Activated T-helper 1 cell treated with anti-CD3 and anti-CD28 coated beads, Interleukin-12 subunit alpha, Interleukin-12 subunit beta, Interleukin-2, Interleukin-4 antibody, amounts not matched to agents 30 ng/mL and 10 ng/mL and 1 ng/mL, durations not matched to agents 14 hours and 24 hours and 36 hours (primary cell): ENCODE measurements at regions not wholly inside any gene's neighbourhood (a gene's known extent, or its start where the extent isn't known, plus 50 kb on each side); places are given as distances from the start of the nearest gene placed in this dataset.

Experiments used
- DNase-seq: peaks from one replicate; pipeline ENCODE4 v3.0.0; 2021; ENCODE audit warnings: low spot score
- H3K27ac Mint-ChIP-seq: one replicate; pipeline ENCODE4 v1.8.0; 2021; ENCODE audit warnings: mild to moderate bottlenecking, mixed read lengths
- H3K27me3 Mint-ChIP-seq: one replicate; pipeline ENCODE4 v1.8.0; 2022; ENCODE audit warnings: mild to moderate bottlenecking, moderate library complexity, mixed read lengths; ENCODE audit not compliant: insufficient read depth
- H3K36me3 Mint-ChIP-seq: one replicate; pipeline ENCODE4 v1.8.0; 2021; ENCODE audit warnings: low read depth, mixed read lengths
- H3K4me1 Mint-ChIP-seq: one replicate; pipeline ENCODE4 v1.8.0; 2021; ENCODE audit warnings: low read depth, mixed read lengths
- H3K4me3 Mint-ChIP-seq: one replicate; pipeline ENCODE4 v1.8.0; 2021; ENCODE audit warnings: mild to moderate bottlenecking, moderate library complexity, mixed read lengths
- H3K9me3 Mint-ChIP-seq: one replicate; pipeline ENCODE4 v1.8.0; 2021; ENCODE audit warnings: mixed read lengths
- intact Hi-C: fragments of 100-400 bp; cut with micrococcal nuclease; formaldehyde crosslinking; loops from one replicate; pipeline ENCODE4 v1.15.1; 2024

GRCh38 chr2:19043893-19044292 is 314.5 kb downstream of the OSR1 start:
- Mint-ChIP-seq H3K27me3 (no peaks in the 10 kb centered on the region), H3K9me3 (no peaks in the 10 kb centered on the region), H3K4me1 (no peaks in the 10 kb centered on the region), H3K36me3 (no peaks in the 10 kb centered on the region), H3K4me3 (no peak overlapping the region), H3K27ac (no peak overlapping the region)
- no peak for DNase-seq
- intact Hi-C loops, result no loop called here

GRCh38 chr2:19041434-19042041 is 316.9 kb downstream of the OSR1 start:
- no peaks in the 10 kb centered on the region for H3K9me3 Mint-ChIP-seq
- H3K4me1 Mint-ChIP-seq, result no peaks in the 10 kb centered on the region
- no peaks in the 10 kb centered on the region for H3K36me3 Mint-ChIP-seq
- DNase-seq, result no peak
- intact Hi-C loops, result no loop called here
- no peaks in the 10 kb centered on the region for H3K27me3 Mint-ChIP-seq
- no peak overlapping the region for H3K27ac Mint-ChIP-seq
- no peak overlapping the region for H3K4me3 Mint-ChIP-seq

GRCh38 chr2:19038071-19039015 is 320.1 kb downstream of the OSR1 start:
- Mint-ChIP-seq H3K4me3 (no peak overlapping the region), H3K9me3 (no peaks in the 10 kb centered on the region), H3K4me1 (no peaks in the 10 kb centered on the region), H3K27me3 (no peaks in the 10 kb centered on the region), H3K27ac (no peak overlapping the region), H3K36me3 (no peaks in the 10 kb centered on the region)
- intact Hi-C loops, result no loop called here
- no peak for DNase-seq

GRCh38 chr2:19036091-19036490 is 322.3 kb downstream of the OSR1 start:
- DNase-seq, result no peak
- Mint-ChIP-seq H3K9me3 (no peaks in the 10 kb centered on the region), H3K4me1 (no peaks in the 10 kb centered on the region), H3K36me3 (no peaks in the 10 kb centered on the region), H3K4me3 (no peak overlapping the region), H3K27ac (no peak overlapping the region), H3K27me3 (no peaks in the 10 kb centered on the region)
- intact Hi-C loops, result no loop called here

GRCh38 chr2:19035238-19035637 is 323.2 kb downstream of the OSR1 start:
- intact Hi-C loops, result no loop called here
- H3K4me3 Mint-ChIP-seq, result no peak overlapping the region
- DNase-seq, result no peak
- H3K36me3 Mint-ChIP-seq, result no peaks in the 10 kb centered on the region
- no peaks in the 10 kb centered on the region for H3K27me3 Mint-ChIP-seq
- H3K4me1 Mint-ChIP-seq, result no peaks in the 10 kb centered on the region
- H3K27ac Mint-ChIP-seq, result no peak overlapping the region
- H3K9me3 Mint-ChIP-seq, result no peaks in the 10 kb centered on the region

DNA sequence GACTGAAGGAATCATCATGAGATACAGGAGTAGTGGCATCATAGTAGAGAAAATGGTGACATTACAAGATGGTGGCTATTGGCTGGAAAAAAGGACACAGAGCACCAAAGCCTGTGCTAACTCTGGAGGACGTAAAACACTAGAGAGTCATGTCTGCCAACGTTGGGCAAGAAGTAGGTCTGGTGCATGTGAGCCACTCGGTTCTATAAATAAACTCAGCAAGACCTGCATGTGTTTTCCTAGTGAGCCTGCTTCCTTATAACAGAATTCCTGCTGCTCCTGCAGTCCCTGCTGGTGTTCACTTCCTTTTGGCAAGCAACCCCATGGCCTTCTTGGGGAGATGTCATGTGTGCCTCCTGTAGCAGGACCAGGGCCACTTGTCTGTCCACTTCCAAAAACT is 325.2 kb downstream of the OSR1 start:
- DNase-seq, result no peak
- Mint-ChIP-seq H3K27me3 (no peaks in the 10 kb centered on the region), H3K4me3 (no peak overlapping the region), H3K9me3 (no peaks in the 10 kb centered on the region), H3K36me3 (no peaks in the 10 kb centered on the region), H3K27ac (no peak overlapping the region), H3K4me1 (no peaks in the 10 kb centered on the region)
- intact Hi-C loops, result no loop called here

GRCh38 chr2:19031642-19032041 is 326.8 kb downstream of the OSR1 start:
- no peak for DNase-seq
- Mint-ChIP-seq H3K9me3 (no peaks in the 10 kb centered on the region), H3K4me1 (no peaks in the 10 kb centered on the region), H3K4me3 (no peak overlapping the region), H3K36me3 (no peaks in the 10 kb centered on the region), H3K27me3 (no peaks in the 10 kb centered on the region), H3K27ac (no peak overlapping the region)
- intact Hi-C loops, result no loop called here

DNA sequence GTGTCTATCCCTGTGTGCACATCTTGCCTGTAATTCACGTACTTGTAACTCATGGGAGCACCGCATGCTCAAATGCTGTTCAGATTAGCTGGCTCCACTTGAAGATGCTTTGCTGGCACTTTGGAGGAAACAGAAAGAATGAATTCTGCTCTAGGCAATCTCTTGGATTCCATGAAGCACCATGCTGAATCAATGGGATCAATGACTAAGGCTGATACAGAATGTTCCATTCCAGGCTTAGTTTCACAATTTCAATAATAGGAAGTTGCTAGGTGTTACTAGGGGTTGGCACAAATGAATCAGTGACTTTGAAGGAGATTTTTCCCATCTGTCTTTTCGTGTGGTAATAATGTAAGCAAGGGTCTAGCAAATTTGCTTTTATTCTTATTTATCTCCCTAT is 328.8 kb downstream of the OSR1 start:
- H3K36me3 Mint-ChIP-seq, result no peaks in the 10 kb centered on the region
- H3K4me3 Mint-ChIP-seq, result no peak overlapping the region
- H3K27me3 Mint-ChIP-seq, result no peaks in the 10 kb centered on the region
- H3K9me3 Mint-ChIP-seq, result no peaks in the 10 kb centered on the region
- H3K27ac Mint-ChIP-seq, result no peak overlapping the region
- no peak for DNase-seq
- H3K4me1 Mint-ChIP-seq, result no peaks in the 10 kb centered on the region
- intact Hi-C loops, result no loop called here

DNA sequence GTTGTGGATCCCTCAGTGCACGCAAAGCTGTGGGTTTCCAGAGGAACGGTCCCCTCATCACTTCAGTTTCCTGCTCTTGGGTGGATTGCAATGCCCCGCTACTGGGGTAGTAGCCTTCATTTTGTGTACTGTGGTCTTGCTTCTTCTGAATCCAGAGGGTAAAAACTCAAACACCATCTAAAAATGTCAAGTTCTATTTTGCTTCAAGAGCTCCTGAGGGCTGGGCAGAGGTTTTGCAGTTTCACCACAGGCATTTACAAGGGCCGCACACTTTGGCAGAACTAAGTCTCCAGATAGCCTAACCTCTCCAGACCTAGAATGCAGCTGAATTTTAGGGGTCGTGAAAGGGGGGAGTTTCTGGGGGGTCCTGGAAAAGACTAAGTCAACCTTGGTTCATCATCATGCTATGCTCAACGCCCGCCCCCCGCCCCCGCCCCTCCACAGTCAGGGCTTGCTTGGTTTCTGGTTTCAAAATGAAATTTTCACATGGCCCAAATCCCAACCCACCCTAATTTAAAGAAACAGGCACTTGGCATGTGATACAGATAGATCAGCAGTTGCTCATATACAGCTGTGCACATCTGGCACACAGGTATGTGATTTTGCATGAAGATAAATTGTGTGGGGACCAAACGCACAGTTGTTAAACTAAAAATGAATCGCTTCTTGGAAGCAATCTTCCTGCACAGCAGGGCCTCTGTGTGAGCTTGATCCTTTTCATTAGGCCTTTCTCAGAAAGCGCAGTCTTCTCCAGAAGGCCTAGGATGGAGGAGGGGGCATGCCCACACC is 329.6 kb downstream of the OSR1 start:
- H3K9me3 Mint-ChIP-seq, result no peaks in the 10 kb centered on the region

DNA sequence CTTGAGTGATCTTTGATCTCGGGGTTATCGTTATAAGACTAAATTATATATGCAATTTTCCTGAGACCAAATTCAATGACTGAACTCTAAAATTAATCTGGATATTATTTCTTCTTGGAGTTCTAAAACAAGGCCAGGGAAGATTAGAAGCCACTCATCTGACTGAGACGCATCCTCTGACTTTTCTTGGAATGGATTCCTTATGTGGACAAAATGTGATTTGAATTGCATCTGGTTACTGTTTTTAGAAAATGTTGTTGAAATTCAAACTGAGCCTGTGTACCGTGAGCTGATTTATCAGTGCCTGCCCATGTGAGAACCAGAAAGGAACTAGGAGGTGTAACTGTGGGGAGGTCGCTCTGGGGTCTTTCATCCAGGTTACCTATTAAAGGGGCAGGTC is 330.8 kb downstream of the OSR1 start:
- H3K9me3 Mint-ChIP-seq, result no peaks in the 10 kb centered on the region
- no peak overlapping the region for H3K27ac Mint-ChIP-seq
- H3K36me3 Mint-ChIP-seq, result no peaks in the 10 kb centered on the region
- intact Hi-C loops, result no loop called here
- no peak for DNase-seq
- no peak overlapping the region for H3K4me3 Mint-ChIP-seq
- H3K27me3 Mint-ChIP-seq, result no peaks in the 10 kb centered on the region
- H3K4me1 Mint-ChIP-seq, result no peaks in the 10 kb centered on the region

More for the DNA sequence above, 329.6 kb downstream of the OSR1 start:
- H3K36me3 Mint-ChIP-seq, result no peaks in the 10 kb centered on the region
- no peak for DNase-seq
- no peak overlapping the region for H3K4me3 Mint-ChIP-seq
- H3K4me1 Mint-ChIP-seq, result no peaks in the 10 kb centered on the region
- no peak overlapping the region for H3K27ac Mint-ChIP-seq
- intact Hi-C loops, result no loop called here
- H3K27me3 Mint-ChIP-seq, result no peaks in the 10 kb centered on the region

GRCh38 chr2:19026261-19026660 is 332.2 kb downstream of the OSR1 start:
- H3K4me3 Mint-ChIP-seq, result no peak overlapping the region
- DNase-seq, result no peak
- no peaks in the 10 kb centered on the region for H3K4me1 Mint-ChIP-seq
- no peaks in the 10 kb centered on the region for H3K27me3 Mint-ChIP-seq
- intact Hi-C loops, result no loop called here
- H3K36me3 Mint-ChIP-seq, result no peaks in the 10 kb centered on the region
- H3K27ac Mint-ChIP-seq, result no peak overlapping the region
- no peaks in the 10 kb centered on the region for H3K9me3 Mint-ChIP-seq

GRCh38 chr2:19022334-19022733 is 336.1 kb downstream of the OSR1 start:
- Mint-ChIP-seq H3K27me3 (no peaks in the 10 kb centered on the region), H3K36me3 (no peaks in the 10 kb centered on the region), H3K4me3 (no peak overlapping the region), H3K4me1 (no peaks in the 10 kb centered on the region), H3K9me3 (no peaks in the 10 kb centered on the region), H3K27ac (no peak overlapping the region)
- intact Hi-C loops, result no loop called here
- DNase-seq, result no peak

DNA sequence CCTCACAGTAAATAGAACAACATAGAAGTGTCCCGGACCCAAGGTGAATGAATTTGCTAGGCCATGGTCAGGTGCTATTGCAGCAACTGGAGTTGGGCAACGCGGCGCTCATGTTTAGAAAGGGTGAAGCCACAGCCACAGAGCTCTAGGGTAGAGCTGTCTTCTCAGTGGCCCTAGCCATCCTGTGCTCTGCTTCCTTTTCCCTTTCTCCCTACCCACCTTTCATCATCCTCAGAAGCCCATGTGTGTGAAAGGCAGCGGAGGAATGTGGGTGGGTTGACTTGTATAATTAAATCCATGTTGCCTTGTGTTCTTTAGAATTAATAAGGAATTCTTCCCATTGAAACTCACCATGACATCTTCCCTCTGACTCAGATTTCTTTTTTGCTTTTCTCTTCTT is 336.7 kb downstream of the OSR1 start:
- intact Hi-C loops, result no loop called here
- H3K9me3 Mint-ChIP-seq, result no peaks in the 10 kb centered on the region
- H3K4me1 Mint-ChIP-seq, result no peaks in the 10 kb centered on the region
- no peak overlapping the region for H3K4me3 Mint-ChIP-seq
- no peak for DNase-seq
- H3K27me3 Mint-ChIP-seq, result no peaks in the 10 kb centered on the region
- no peaks in the 10 kb centered on the region for H3K36me3 Mint-ChIP-seq
- no peak overlapping the region for H3K27ac Mint-ChIP-seq
